HG03095 (cell line): ENCODE measurements at regions not wholly inside any gene's neighbourhood (a gene's known extent, or its start where the extent isn't known, plus 50 kb on each side); places are given as distances from the start of the nearest gene placed in this dataset.
"Not testable (repeated sequence)": the region's sequence is repeated elsewhere in the genome, so short reads cannot be mapped to it uniquely, and the experiment has no call there.

Experiments used
- ATAC-seq: cut with Tn5 transposase; IDR thresholded peaks from one replicate; pipeline ENCODE4 v1.9.1; 2021; ENCODE audit warnings: moderate library complexity; ENCODE audit not compliant: unreplicated experiment

- ATAC-seq, result no peak
These were observed 131.4 kb downstream of the SNX5 start for GRCh38 chr20:17837179-17837578.

- ATAC-seq, result no peak
These were observed 132.2 kb downstream of the SNX5 start for GRCh38 chr20:17836303-17836861.

GRCh38 chr20:17835934-17836300, 132.7 kb downstream of the SNX5 start:
- ATAC-seq, result no peak

- ATAC-seq, result no peak
These were observed 133.2 kb downstream of the SNX5 start for GRCh38 chr20:17835240-17835933.

- no peak for ATAC-seq
These were observed 133.8 kb downstream of the SNX5 start for GRCh38 chr20:17834804-17835203.

- no peak for ATAC-seq
These were observed 133.4 kb downstream of the BANF2 start for GRCh38 chr20:17833036-17833674.

- no peak for ATAC-seq
These were observed 132.6 kb downstream of the BANF2 start for GRCh38 chr20:17832236-17832915.

- ATAC-seq, result no peak
These were observed 128.9 kb downstream of the BANF2 start for GRCh38 chr20:17828598-17829144.

GRCh38 chr20:17827759-17828559, 128.2 kb downstream of the BANF2 start:
- no peak for ATAC-seq

- no peak for ATAC-seq
These were observed 127.3 kb downstream of the BANF2 start for GRCh38 chr20:17827079-17827478.

GRCh38 chr20:17825960-17826843, 126.4 kb downstream of the BANF2 start:
- ATAC-seq, result peak; percentile 92

- peak; percentile 15 for ATAC-seq
These were observed 125.6 kb downstream of the BANF2 start for GRCh38 chr20:17825252-17825959.

- no peak for ATAC-seq
These were observed 125.0 kb downstream of the BANF2 start for GRCh38 chr20:17824676-17825251.

- no peak for ATAC-seq
These were observed 123.8 kb downstream of the BANF2 start for GRCh38 chr20:17823409-17824144.

GRCh38 chr20:17822540-17823408, 123.0 kb downstream of the BANF2 start:
- no peak for ATAC-seq

- ATAC-seq, result no peak
These were observed 122.3 kb downstream of the BANF2 start for GRCh38 chr20:17822039-17822438.

- not testable (repeated sequence) for ATAC-seq
These were observed 121.8 kb downstream of the BANF2 start for GRCh38 chr20:17821606-17822005.
